Neural cell (in vitro differentiated cells): ENCODE measurements at regions not wholly inside any gene's neighbourhood (a gene's known extent, or its start where the extent isn't known, plus 50 kb on each side); places are given as distances from the start of the nearest gene placed in this dataset.

ENCODE experiments used
- H2AFZ ChIP-seq: fragments of 200-600, 300-800 bp; sonication (generic), shearing (Covaris generic); 2 replicates; pipeline ENCODE4 v1.6.0; 2014; ENCODE audit warnings: low read depth, mild to moderate bottlenecking, antibody characterized with exemption, low read length, moderate library complexity
- H3F3A ChIP-seq: fragments of 200-600 bp; shearing (Covaris generic); 2 replicates; pipeline ENCODE4 v1.6.1; 2016; ENCODE audit warnings: mild to moderate bottlenecking, moderate library complexity, mixed read lengths, antibody characterized with exemption, low read length; ENCODE audit not compliant: insufficient read depth, poor library complexity, severe bottlenecking
- H3K27ac ChIP-seq: fragments of 200-600, 300-800 bp; sonication (generic), shearing (Covaris generic); 2 replicates; pipeline ENCODE4 v1.5.1; 2014; ENCODE audit warnings: mild to moderate bottlenecking, low read length, moderate library complexity
- H3K27me3 ChIP-seq: fragments of 300-800, 200-600 bp; sonication (generic), shearing (Covaris generic); 2 replicates; pipeline ENCODE4 v1.6.0; 2014; ENCODE audit warnings: mild to moderate bottlenecking, low read depth, low read length, moderate library complexity; ENCODE audit not compliant: insufficient read depth
- H3K36me3 ChIP-seq: fragments of 300-800, 200-600 bp; sonication (generic), shearing (Covaris generic); 2 replicates; pipeline ENCODE4 v1.5.1; 2014; ENCODE audit warnings: mild to moderate bottlenecking, antibody characterized with exemption, low read length, moderate library complexity; ENCODE audit not compliant: insufficient read depth
- H3K4me2 ChIP-seq: fragments of 300-800, 200-600 bp; sonication (generic), shearing (Covaris generic); 2 replicates; pipeline ENCODE4 v1.6.0; 2014; ENCODE audit warnings: mild to moderate bottlenecking, low read length
- H3K4me3 ChIP-seq: fragments of 300-800, 200-600 bp; sonication (generic), shearing (Covaris generic); 2 replicates; pipeline ENCODE4 v1.5.1; 2014; ENCODE audit warnings: mild to moderate bottlenecking, low read length, moderate library complexity
- H3K79me2 ChIP-seq: fragments of 200-600 bp; shearing (Covaris generic); replicated peaks from 2 replicates; pipeline ENCODE4 v1.6.0; 2014; ENCODE audit warnings: mild to moderate bottlenecking, low read length, moderate library complexity; ENCODE audit not compliant: insufficient read depth
- H3K9ac ChIP-seq: fragments of 300-800, 200-600 bp; sonication (generic), shearing (Covaris generic); 2 replicates; pipeline ENCODE4 v1.6.1; 2016; ENCODE audit warnings: mild to moderate bottlenecking, low read length, mixed read lengths
- H3K9me2 ChIP-seq: fragments of 200-600 bp; shearing (Covaris generic); 2 replicates; pipeline ENCODE4 v1.6.1; 2016; ENCODE audit warnings: mild to moderate bottlenecking, low read length, mixed read lengths; ENCODE audit not compliant: insufficient read depth
- H3K9me3 ChIP-seq: fragments of 200-600, 300-800 bp; sonication (generic), shearing (Covaris generic); 2 replicates; pipeline ENCODE4 v1.6.1; 2016; ENCODE audit warnings: mild to moderate bottlenecking, mixed run types, low read length, moderate library complexity, mixed read lengths
- H4K20me1 ChIP-seq: fragments of 200-600 bp; shearing (Covaris generic); 2 replicates; pipeline ENCODE4 v1.6.1; 2016; ENCODE audit warnings: mild to moderate bottlenecking, mixed run types; ENCODE audit not compliant: insufficient read depth
- EP300 ChIP-seq: fragments of 450-650 bp; conservative IDR thresholded peaks from 2 replicates; pipeline ENCODE4 v1.6.1; 2014; ENCODE audit warnings: antibody characterized with exemption, mild to moderate bottlenecking, moderate library complexity; ENCODE audit not compliant: poor library complexity, severe bottlenecking
- EZH2 ChIP-seq: fragments of 200-600, 300-800 bp; shearing (Covaris generic), sonication (generic); IDR thresholded peaks from 2 replicates; pipeline ENCODE4 v1.6.1; 2014; ENCODE audit warnings: antibody characterized with exemption, low read length, borderline replicate concordance, mild to moderate bottlenecking; ENCODE audit not compliant: insufficient read depth, poor library complexity, severe bottlenecking
- MXI1 ChIP-seq: fragments of 450-650 bp; conservative IDR thresholded peaks from 2 replicates; pipeline ENCODE4 v1.6.1; 2014; ENCODE audit warnings: antibody characterized with exemption, mild to moderate bottlenecking; ENCODE audit not compliant: poor library complexity, severe bottlenecking
- POLR2AphosphoS5 ChIP-seq: IDR thresholded peaks from 2 replicates; pipeline ENCODE4 v1.6.1; 2012
- RAD21 ChIP-seq: fragments of 450-650 bp; conservative IDR thresholded peaks from 2 replicates; pipeline ENCODE4 v1.6.1; 2014; ENCODE audit warnings: antibody characterized with exemption, mild to moderate bottlenecking, moderate library complexity
- SMC3 ChIP-seq: fragments of 450-650 bp; conservative IDR thresholded peaks from 2 replicates; pipeline ENCODE4 v1.6.1; 2014; ENCODE audit warnings: antibody characterized with exemption, mild to moderate bottlenecking, moderate library complexity; ENCODE audit not compliant: poor library complexity
- TAF1 ChIP-seq: IDR thresholded peaks from 2 replicates; pipeline ENCODE4 v1.6.1; 2012; ENCODE audit warnings: low read depth
- TF ChIP-seq, protein P1 (sequence below): fragments of 450-650 bp; IDR thresholded peaks from 2 replicates; pipeline ENCODE4 v1.5.1; 2014; ENCODE audit warnings: antibody characterized with exemption, mild to moderate bottlenecking, moderate library complexity; ENCODE audit not compliant: poor library complexity, severe bottlenecking
- TF ChIP-seq, protein P2 (sequence below): IDR thresholded peaks from 2 replicates; pipeline ENCODE4 v1.6.1; 2012; ENCODE audit warnings: borderline replicate concordance

DNA sequence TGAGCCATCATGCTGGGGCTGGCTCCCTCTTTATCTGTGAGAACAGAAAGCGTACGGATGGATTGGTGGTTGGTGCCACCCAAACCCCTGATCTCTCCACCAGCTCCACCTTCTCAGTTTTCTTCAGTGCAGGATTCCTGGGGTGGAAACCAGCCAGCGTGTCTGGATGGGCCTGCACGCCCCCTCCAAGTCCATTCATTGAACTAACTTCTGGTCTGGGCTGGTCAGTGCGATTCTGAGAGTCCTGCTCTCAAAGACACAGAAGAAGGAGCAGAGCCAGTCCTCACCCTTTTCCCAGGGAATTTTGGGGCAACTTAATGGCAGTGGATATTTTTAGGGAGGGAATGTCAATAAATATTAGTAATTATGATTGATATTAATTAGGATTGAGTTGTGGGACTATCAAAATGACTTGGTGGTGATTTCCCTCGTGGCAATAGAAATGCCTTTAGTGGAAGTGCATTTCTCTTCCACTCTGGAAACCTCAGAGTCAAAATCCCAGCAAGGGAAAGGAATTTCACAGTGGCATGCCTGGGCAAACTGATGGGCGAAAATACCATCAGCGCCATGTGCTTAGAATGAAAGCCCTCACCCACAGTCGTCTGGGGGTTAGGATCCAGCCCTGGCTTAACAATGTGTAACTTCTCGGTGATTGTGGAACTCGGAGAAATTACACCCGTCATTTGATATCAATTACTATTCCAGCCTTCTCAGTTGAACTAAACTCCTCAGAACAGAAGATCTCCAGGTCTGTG, 69.3 kb upstream of the EEPD1 start:
- H3K9me3 ChIP-seq = no peaks in the 10 kb centered on the region
- H3K79me2 ChIP-seq = no peaks in the 10 kb centered on the region
- H3K36me3 ChIP-seq = no peaks in the 10 kb centered on the region
- no peaks in the 10 kb centered on the region for H3K9me2 ChIP-seq
- no peak overlapping the region for H3K9ac ChIP-seq
- no peak overlapping the region for H3K27ac ChIP-seq
- H3K27me3 ChIP-seq = no peaks in the 10 kb centered on the region
- no peaks in the 10 kb centered on the region for H3F3A ChIP-seq
- no peak overlapping the region for H3K4me2 ChIP-seq
- H3K4me3 ChIP-seq = no peak overlapping the region
- H4K20me1 ChIP-seq = no peaks in the 10 kb centered on the region
- TF ChIP-seq, protein P1, sequence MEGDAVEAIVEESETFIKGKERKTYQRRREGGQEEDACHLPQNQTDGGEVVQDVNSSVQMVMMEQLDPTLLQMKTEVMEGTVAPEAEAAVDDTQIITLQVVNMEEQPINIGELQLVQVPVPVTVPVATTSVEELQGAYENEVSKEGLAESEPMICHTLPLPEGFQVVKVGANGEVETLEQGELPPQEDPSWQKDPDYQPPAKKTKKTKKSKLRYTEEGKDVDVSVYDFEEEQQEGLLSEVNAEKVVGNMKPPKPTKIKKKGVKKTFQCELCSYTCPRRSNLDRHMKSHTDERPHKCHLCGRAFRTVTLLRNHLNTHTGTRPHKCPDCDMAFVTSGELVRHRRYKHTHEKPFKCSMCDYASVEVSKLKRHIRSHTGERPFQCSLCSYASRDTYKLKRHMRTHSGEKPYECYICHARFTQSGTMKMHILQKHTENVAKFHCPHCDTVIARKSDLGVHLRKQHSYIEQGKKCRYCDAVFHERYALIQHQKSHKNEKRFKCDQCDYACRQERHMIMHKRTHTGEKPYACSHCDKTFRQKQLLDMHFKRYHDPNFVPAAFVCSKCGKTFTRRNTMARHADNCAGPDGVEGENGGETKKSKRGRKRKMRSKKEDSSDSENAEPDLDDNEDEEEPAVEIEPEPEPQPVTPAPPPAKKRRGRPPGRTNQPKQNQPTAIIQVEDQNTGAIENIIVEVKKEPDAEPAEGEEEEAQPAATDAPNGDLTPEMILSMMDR = no peak
- no peak for TF ChIP-seq EP300
- no peak for TF ChIP-seq MXI1
- TF ChIP-seq POLR2AphosphoS5 = no peak
- no peak for TF ChIP-seq EZH2
- TF ChIP-seq SMC3 = no peak
- TF ChIP-seq, protein P2, sequence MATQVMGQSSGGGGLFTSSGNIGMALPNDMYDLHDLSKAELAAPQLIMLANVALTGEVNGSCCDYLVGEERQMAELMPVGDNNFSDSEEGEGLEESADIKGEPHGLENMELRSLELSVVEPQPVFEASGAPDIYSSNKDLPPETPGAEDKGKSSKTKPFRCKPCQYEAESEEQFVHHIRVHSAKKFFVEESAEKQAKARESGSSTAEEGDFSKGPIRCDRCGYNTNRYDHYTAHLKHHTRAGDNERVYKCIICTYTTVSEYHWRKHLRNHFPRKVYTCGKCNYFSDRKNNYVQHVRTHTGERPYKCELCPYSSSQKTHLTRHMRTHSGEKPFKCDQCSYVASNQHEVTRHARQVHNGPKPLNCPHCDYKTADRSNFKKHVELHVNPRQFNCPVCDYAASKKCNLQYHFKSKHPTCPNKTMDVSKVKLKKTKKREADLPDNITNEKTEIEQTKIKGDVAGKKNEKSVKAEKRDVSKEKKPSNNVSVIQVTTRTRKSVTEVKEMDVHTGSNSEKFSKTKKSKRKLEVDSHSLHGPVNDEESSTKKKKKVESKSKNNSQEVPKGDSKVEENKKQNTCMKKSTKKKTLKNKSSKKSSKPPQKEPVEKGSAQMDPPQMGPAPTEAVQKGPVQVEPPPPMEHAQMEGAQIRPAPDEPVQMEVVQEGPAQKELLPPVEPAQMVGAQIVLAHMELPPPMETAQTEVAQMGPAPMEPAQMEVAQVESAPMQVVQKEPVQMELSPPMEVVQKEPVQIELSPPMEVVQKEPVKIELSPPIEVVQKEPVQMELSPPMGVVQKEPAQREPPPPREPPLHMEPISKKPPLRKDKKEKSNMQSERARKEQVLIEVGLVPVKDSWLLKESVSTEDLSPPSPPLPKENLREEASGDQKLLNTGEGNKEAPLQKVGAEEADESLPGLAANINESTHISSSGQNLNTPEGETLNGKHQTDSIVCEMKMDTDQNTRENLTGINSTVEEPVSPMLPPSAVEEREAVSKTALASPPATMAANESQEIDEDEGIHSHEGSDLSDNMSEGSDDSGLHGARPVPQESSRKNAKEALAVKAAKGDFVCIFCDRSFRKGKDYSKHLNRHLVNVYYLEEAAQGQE = no peak
- TF ChIP-seq TAF1 = no peak
- TF ChIP-seq RAD21 = no peak
- no peak overlapping the region for H2AFZ ChIP-seq

- H3K4me2 ChIP-seq = no peak overlapping the region
- H3K9me3 ChIP-seq = no peaks in the 10 kb centered on the region
- H3K79me2 ChIP-seq = no peaks in the 10 kb centered on the region
- TF ChIP-seq SMC3 (no peak), TAF1 (no peak), MXI1 (no peak)
- TF ChIP-seq, protein P1 = no peak
- TF ChIP-seq, protein P2 = no peak
- H2AFZ ChIP-seq = no peak overlapping the region
- no peaks in the 10 kb centered on the region for H3K9me2 ChIP-seq
- no peaks in the 10 kb centered on the region for H3K27me3 ChIP-seq
- no peaks in the 10 kb centered on the region for H4K20me1 ChIP-seq
- no peaks in the 10 kb centered on the region for H3F3A ChIP-seq
- H3K4me3 ChIP-seq = no peak overlapping the region
- no peak overlapping the region for H3K27ac ChIP-seq
- no peaks in the 10 kb centered on the region for H3K36me3 ChIP-seq
- no peak overlapping the region for H3K9ac ChIP-seq
Measured at GRCh38 chr7:36084485-36085091, 68.5 kb upstream of the EEPD1 start.
